ENCODE measurements at regions not wholly inside any gene's neighbourhood (a gene's known extent, or its start where the extent isn't known, plus 50 kb on each side); places are given as distances from the start of the nearest gene placed in this dataset.

GRCh38 chr17:28255616-28256015 is 63.4 kb upstream of the TMEM97 start:
- Histone ChIP-seq H3K4me3 (replicated peaks in 1 of 3; ENCODE audit: low read depth in 2 of 3, low read length in 3 of 3) (no peak overlapping the region), H3K4me2 (replicated peaks; ENCODE audit: extremely low read depth, low read length, poor library complexity, severe bottlenecking) (no peak overlapping the region), H4K20me1 (ENCODE audit: insufficient read depth, low read length) (no peaks in the 10 kb centered on the region), H3K27me3 (ENCODE audit: control insufficient read depth in 2 of 2, insufficient read depth in 2 of 2, low read length in 2 of 2) (peaks cover 9 to 25% of the 10 kb centered on the region in 2 donors), H3K4me1 (ENCODE audit: control insufficient read depth in 1 of 2, insufficient read depth in 2 of 2, low read length in 2 of 2) (peaks cover 6% of the 10 kb centered on the region in 2 donors), H3K9me3 (replicated peaks in 1 of 2; ENCODE audit: control insufficient read depth in 1 of 2, insufficient read depth in 1 of 2, low read length in 2 of 2) (peaks cover under 1 to 6% of the 10 kb centered on the region in 2 donors), H3K9ac (ENCODE audit: insufficient read depth, low read length, poor library complexity, severe bottlenecking) (no peak overlapping the region), H3K79me2 (ENCODE audit: insufficient read depth, low read length) (no peaks in the 10 kb centered on the region), H2AFZ (ENCODE audit: insufficient read depth, low read depth, low read length, poor library complexity, severe bottlenecking) (no peak overlapping the region), H3K27ac (ENCODE audit: low read depth in 1 of 2, low read length in 2 of 2) (no peak overlapping the region), H3K36me3 (replicated peaks in 1 of 2; ENCODE audit: control insufficient read depth in 1 of 2, insufficient read depth in 2 of 2, low read length in 2 of 2) (no peaks in the 10 kb centered on the region)
- H3K4me3 Mint-ChIP-seq = no peak overlapping the region
- peaks cover 8% of the 10 kb centered on the region for H3K4me1 Mint-ChIP-seq
- intact Hi-C loops (cut with micrococcal nuclease) = no loop called here
- WGBS (ENCODE audit: insufficient coverage) = 78% methylated on average over 3 of the region's 4 CpGs
- H3K27ac Mint-ChIP-seq = no peak overlapping the region
- TF ChIP-seq CTCF (IDR thresholded peaks at IDR 0.05) = no peak
- no peak for DNase-seq
- peaks cover 0 to 18% (median 8%) of the 10 kb centered on the region in 7 donors for H3K9me3 Mint-ChIP-seq
- H3K27me3 Mint-ChIP-seq (ENCODE audit: low read depth in 3 of 3) = peaks cover 19 to 42% (median 30%) of the 10 kb centered on the region in 3 donors
- H3K36me3 Mint-ChIP-seq = peaks cover 0 to 2% of the 10 kb centered on the region in 2 donors

GRCh38 chr17:28256370-28256769 is 62.6 kb upstream of the TMEM97 start:
- Histone ChIP-seq H3K9me3 (replicated peaks in 1 of 2; ENCODE audit: control insufficient read depth in 1 of 2, insufficient read depth in 1 of 2, low read length in 2 of 2) (peaks cover 8 to 12% of the 10 kb centered on the region in 2 donors), H3K4me2 (replicated peaks; ENCODE audit: extremely low read depth, low read length, poor library complexity, severe bottlenecking) (no peak overlapping the region), H3K4me3 (replicated peaks in 1 of 3; ENCODE audit: low read depth in 2 of 3, low read length in 3 of 3) (no peak overlapping the region), H3K9ac (ENCODE audit: insufficient read depth, low read length, poor library complexity, severe bottlenecking) (no peak overlapping the region), H4K20me1 (ENCODE audit: insufficient read depth, low read length) (no peaks in the 10 kb centered on the region), H3K27me3 (ENCODE audit: control insufficient read depth in 2 of 2, insufficient read depth in 2 of 2, low read length in 2 of 2) (peaks cover 8 to 19% of the 10 kb centered on the region in 2 donors), H2AFZ (ENCODE audit: insufficient read depth, low read depth, low read length, poor library complexity, severe bottlenecking) (no peak overlapping the region), H3K27ac (ENCODE audit: low read depth in 1 of 2, low read length in 2 of 2) (no peak overlapping the region), H3K4me1 (ENCODE audit: control insufficient read depth in 1 of 2, insufficient read depth in 2 of 2, low read length in 2 of 2) (peaks cover 2 to 4% of the 10 kb centered on the region in 2 donors), H3K79me2 (ENCODE audit: insufficient read depth, low read length) (no peaks in the 10 kb centered on the region), H3K36me3 (replicated peaks in 1 of 2; ENCODE audit: control insufficient read depth in 1 of 2, insufficient read depth in 2 of 2, low read length in 2 of 2) (no peaks in the 10 kb centered on the region)
- Mint-ChIP-seq H3K9me3 (peaks cover 3 to 23% (median 9%) of the 10 kb centered on the region in 7 donors), H3K36me3 (peaks cover 0 to 2% of the 10 kb centered on the region in 2 donors), H3K4me3 (no peak overlapping the region), H3K27me3 (ENCODE audit: low read depth in 3 of 3) (peaks cover 14 to 34% (median 22%) of the 10 kb centered on the region in 3 donors), H3K27ac (no peak overlapping the region), H3K4me1 (peaks cover 7% of the 10 kb centered on the region)
- TF ChIP-seq CTCF (IDR thresholded peaks at IDR 0.05) = no peak
- DNase-seq = no peak
- intact Hi-C loops (cut with micrococcal nuclease) = no loop called here
- WGBS (ENCODE audit: insufficient coverage) = 91% methylated on average over 14 of the region's 14 CpGs

Data from CD14-positive monocyte (primary cell).